ENCODE measurements at regions not wholly inside any gene's neighbourhood (a gene's known extent, or its start where the extent isn't known, plus 50 kb on each side); places are given as distances from the start of the nearest gene placed in this dataset.
A peak's percentile ranks its signal among the peaks of the same experiment; 100 is the strongest.
"Not testable (repeated sequence)": the region's sequence is repeated elsewhere in the genome, so short reads cannot be mapped to it uniquely, and the experiment has no call there.

DNA sequence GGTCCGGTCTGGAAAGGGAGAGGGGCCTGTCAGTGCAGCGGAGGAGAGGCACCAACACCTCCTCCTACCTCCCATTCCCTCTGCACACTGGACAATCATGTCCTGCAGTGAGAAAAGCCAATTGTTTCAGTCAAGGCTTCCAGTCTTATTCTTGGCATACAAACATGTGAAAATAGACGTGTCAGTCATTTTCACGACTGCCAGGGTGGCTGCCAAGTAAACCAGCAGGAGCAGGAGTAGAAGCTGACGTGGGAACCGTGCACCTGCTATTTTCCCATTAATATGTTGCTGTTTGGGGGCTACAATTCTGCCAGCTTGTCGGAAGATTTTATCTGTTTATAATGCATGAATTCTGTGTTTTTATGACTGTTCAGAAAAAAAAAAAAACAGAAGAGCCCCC is 202.3 kb downstream of the SPP2 start:
- Mint-ChIP-seq H3K4me3 (no peak overlapping the region), H3K4me1 (peaks cover 9% of the 10 kb centered on the region), H3K27me3 (peaks cover 1% of the 10 kb centered on the region), H3K9me3 (no peaks in the 10 kb centered on the region), H3K36me3 (ENCODE audit: low read depth) (no peaks in the 10 kb centered on the region), H3K27ac (no peak overlapping the region)
- DNase-seq = no peak
- intact Hi-C loops (cut with micrococcal nuclease) = no loop called here

DNA sequence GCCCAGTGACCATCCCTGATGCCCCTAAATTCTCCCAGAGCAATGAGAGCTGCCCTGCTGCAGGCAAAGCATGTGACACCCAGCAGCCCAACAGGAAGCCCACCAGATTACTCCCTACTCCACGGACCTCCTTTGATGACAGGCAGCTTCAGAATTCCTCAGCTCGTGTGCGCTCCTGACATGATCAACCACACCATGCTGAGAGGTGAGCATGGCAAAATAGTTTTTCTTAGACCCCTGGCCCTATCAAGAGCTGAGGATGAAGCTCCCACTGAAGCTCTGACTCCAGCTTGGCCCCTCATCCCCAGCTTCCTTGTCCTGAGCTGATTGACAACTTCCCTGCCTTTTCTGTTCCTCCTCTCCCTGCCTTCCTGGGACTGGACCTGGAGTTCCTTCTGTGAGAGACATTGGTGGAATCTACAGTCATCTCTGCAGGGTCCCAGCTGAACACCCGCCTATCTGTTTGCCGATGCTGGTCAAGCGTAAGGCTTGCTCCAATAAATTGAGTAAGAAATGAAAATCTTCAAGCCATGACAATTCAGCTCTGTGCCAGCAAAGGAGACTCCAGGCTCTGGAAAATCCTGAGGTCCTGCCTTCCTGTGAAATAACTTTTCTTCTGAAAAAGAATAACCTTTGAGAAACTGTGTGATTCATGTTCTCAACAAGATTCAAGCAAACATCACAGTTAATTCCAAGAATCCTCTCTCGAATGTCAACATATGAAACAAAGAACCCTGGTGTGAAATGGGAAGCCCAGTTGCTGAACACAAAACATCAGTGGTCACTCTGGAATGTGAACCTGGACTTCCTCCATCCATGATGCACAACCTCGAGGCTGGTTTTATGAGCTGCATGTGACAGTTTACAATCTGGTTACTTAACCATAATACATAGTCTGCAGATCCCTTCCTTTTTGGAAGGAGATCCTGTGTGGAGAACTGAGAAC is 201.1 kb downstream of the SPP2 start:
- Mint-ChIP-seq H3K4me3 (no peak overlapping the region), H3K4me1 (peaks cover 6% of the 10 kb centered on the region)
- intact Hi-C loops (cut with micrococcal nuclease) = no loop called here

DNA sequence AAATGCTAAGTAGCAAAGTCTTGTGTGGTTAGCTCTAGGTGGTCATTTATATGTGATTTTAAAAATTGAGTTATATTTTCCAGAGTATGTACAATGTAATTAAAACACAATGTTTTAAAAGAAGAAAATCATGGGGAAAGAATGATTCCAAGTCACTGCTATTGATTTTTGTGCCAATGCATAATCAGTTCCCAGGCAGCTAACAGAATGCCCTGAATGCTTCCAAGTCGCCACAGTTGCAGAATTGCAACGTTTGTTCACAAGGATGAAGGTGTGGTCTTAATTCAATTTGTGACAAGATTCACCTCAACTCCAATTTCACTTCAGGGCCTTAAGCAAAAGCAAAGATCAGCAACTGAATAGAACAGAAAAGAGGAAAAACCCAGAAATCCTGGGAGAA is 200.4 kb downstream of the SPP2 start:
- Mint-ChIP-seq H3K27me3 (peaks cover 1% of the 10 kb centered on the region), H3K4me1 (peaks cover 9% of the 10 kb centered on the region), H3K27ac (no peak overlapping the region), H3K9me3 (no peaks in the 10 kb centered on the region), H3K4me3 (no peak overlapping the region), H3K36me3 (ENCODE audit: low read depth) (no peaks in the 10 kb centered on the region)
- DNase-seq = no peak
- intact Hi-C loops (cut with micrococcal nuclease) = no loop called here

More for the DNA sequence above, 201.1 kb downstream of the SPP2 start:
- Mint-ChIP-seq H3K9me3 (no peaks in the 10 kb centered on the region), H3K27me3 (peaks cover 1% of the 10 kb centered on the region), H3K36me3 (ENCODE audit: low read depth) (no peaks in the 10 kb centered on the region), H3K27ac (no peak overlapping the region)
- DNase-seq = peak; percentile 41

- intact Hi-C loops (cut with micrococcal nuclease) = no loop called here
- Mint-ChIP-seq H3K9me3 (no peaks in the 10 kb centered on the region), H3K4me1 (peaks cover 5% of the 10 kb centered on the region), H3K27ac (no peak overlapping the region), H3K27me3 (peaks cover 1% of the 10 kb centered on the region), H3K4me3 (no peak overlapping the region), H3K36me3 (ENCODE audit: low read depth) (no peaks in the 10 kb centered on the region)
- peak; percentile 44 for DNase-seq
Observed at GRCh38 chr2:234249873-234250272, 199.4 kb downstream of the SPP2 start.

DNA sequence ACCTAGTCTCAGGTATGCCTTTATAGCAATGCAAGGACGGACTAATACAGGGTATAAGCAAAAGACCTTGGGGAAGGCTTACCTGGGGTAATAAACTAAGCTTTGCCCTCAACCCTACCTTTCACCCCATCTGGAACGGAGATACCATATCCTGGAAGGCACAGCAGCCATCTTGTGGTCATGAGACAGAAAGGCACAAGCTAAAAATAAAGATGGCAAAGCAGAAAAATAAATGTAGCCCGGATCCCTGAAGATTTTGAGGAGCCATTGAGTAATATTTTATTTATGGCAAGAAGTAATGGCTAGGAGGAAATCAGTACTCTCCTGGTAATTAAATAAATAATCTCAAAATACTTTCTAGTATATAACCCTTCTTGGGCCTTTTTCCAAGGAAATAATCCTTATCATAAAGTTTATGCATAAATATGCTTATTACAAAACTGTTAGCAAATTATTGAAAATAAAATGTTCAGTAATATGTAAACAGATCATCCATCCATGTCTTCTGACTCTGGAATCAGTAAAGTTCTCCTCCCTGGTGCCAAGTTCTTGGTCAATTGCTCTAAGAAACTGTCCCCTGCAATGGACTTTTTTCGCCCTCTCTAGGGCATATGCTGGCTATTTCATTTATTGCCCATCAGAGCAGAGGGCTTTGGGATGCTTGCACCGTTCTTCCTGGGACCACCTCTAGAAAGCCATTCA is 198.7 kb downstream of the SPP2 start:
- intact Hi-C loops (cut with micrococcal nuclease) = no loop called here
- H3K27ac Mint-ChIP-seq = no peak overlapping the region

GRCh38 chr2:234248213-234248710 is 197.8 kb downstream of the SPP2 start:
- DNase-seq; intact Hi-C loops (cut with micrococcal nuclease); H3K27ac Mint-ChIP-seq; H3K27me3 Mint-ChIP-seq; H3K36me3 Mint-ChIP-seq (ENCODE audit: low read depth); H3K9me3 Mint-ChIP-seq; H3K4me3 Mint-ChIP-seq; H3K4me1 Mint-ChIP-seq: not testable (repeated sequence)

More for the DNA sequence above, 198.7 kb downstream of the SPP2 start:
- DNase-seq = peak; percentile 48
- no peaks in the 10 kb centered on the region for H3K36me3 Mint-ChIP-seq (ENCODE audit: low read depth)
- peaks cover 1% of the 10 kb centered on the region for H3K27me3 Mint-ChIP-seq
- H3K4me1 Mint-ChIP-seq = peaks cover 2% of the 10 kb centered on the region
- H3K9me3 Mint-ChIP-seq = no peaks in the 10 kb centered on the region
- no peak overlapping the region for H3K4me3 Mint-ChIP-seq

GRCh38 chr2:234247453-234248180 is 197.1 kb downstream of the SPP2 start:
- Mint-ChIP-seq H3K9me3 (no peaks in the 10 kb centered on the region), H3K4me1 (peaks cover 11% of the 10 kb centered on the region), H3K27me3 (peaks cover 1% of the 10 kb centered on the region), H3K4me3 (no peak overlapping the region), H3K27ac (no peak overlapping the region), H3K36me3 (ENCODE audit: low read depth) (no peaks in the 10 kb centered on the region)
- no peak for DNase-seq
- intact Hi-C loops (cut with micrococcal nuclease) = no loop called here

- no peak overlapping the region for H3K27ac Mint-ChIP-seq
- intact Hi-C loops (cut with micrococcal nuclease) = no loop called here
- H3K36me3 Mint-ChIP-seq (ENCODE audit: low read depth) = no peaks in the 10 kb centered on the region
- peaks cover 1% of the 10 kb centered on the region for H3K27me3 Mint-ChIP-seq
- H3K4me3 Mint-ChIP-seq = no peak overlapping the region
- H3K9me3 Mint-ChIP-seq = no peaks in the 10 kb centered on the region
- no peak for DNase-seq
- H3K4me1 Mint-ChIP-seq = peaks cover 11% of the 10 kb centered on the region
Observed at GRCh38 chr2:234245945-234246344, 195.4 kb downstream of the SPP2 start.

DNA sequence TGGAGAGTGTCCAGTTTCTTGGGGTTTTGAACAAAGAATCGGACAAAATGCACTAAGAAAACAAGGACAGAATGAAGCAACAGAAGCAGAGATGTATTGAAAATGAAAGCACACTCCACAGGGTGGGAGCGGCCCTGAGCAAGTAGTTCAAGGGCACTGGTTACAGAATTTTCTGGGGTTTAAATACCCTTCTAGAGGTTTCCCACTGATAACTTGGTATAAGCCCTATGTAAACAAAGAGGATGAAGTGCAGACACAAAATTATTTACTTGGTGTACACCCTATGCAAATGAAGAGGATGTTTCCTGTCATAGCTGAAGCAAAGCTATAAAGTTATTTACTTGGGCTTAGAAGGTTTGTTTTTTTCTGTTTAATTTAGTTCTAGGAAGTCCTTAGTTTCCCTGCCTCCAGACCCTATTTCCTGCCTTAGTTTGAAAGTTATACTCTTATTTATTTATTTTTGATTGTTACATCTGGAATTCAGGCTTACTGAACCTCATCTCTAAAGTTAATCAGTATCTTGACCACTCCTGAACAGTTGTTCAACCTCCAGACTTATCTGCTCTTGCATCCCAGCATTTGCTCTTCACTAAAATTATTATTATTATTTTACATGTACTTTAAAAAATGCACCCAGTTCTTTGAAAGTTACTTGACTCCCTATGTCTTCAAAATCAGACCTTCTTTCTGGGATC is 193.5 kb downstream of the SPP2 start:
- Mint-ChIP-seq H3K4me1 (peaks cover 11% of the 10 kb centered on the region), H3K4me3 (peak overlapping the region; percentile 7), H3K27me3 (no peaks in the 10 kb centered on the region), H3K36me3 (ENCODE audit: low read depth) (no peaks in the 10 kb centered on the region), H3K9me3 (peaks cover 3% of the 10 kb centered on the region), H3K27ac (peak overlapping the region; percentile 76)
- peak; percentile 69 for DNase-seq
- intact Hi-C loops (cut with micrococcal nuclease) = no loop called here

GRCh38 chr2:234242459-234242836 is 191.9 kb downstream of the SPP2 start:
- intact Hi-C loops (cut with micrococcal nuclease) = no loop called here
- Mint-ChIP-seq H3K36me3 (ENCODE audit: low read depth) (no peaks in the 10 kb centered on the region), H3K27me3 (peaks cover 2% of the 10 kb centered on the region), H3K27ac (no peak overlapping the region), H3K4me1 (peaks cover 11% of the 10 kb centered on the region), H3K9me3 (peaks cover 6% of the 10 kb centered on the region), H3K4me3 (no peak overlapping the region)
- DNase-seq = no peak

- no peak for DNase-seq
- Mint-ChIP-seq H3K27me3 (peaks cover 2% of the 10 kb centered on the region), H3K27ac (no peak overlapping the region), H3K36me3 (ENCODE audit: low read depth) (no peaks in the 10 kb centered on the region), H3K4me1 (peaks cover 11% of the 10 kb centered on the region), H3K4me3 (no peak overlapping the region), H3K9me3 (peaks cover 6% of the 10 kb centered on the region)
- intact Hi-C loops (cut with micrococcal nuclease) = no loop called here
Observed at GRCh38 chr2:234241656-234242458, 191.4 kb downstream of the SPP2 start.

DNA sequence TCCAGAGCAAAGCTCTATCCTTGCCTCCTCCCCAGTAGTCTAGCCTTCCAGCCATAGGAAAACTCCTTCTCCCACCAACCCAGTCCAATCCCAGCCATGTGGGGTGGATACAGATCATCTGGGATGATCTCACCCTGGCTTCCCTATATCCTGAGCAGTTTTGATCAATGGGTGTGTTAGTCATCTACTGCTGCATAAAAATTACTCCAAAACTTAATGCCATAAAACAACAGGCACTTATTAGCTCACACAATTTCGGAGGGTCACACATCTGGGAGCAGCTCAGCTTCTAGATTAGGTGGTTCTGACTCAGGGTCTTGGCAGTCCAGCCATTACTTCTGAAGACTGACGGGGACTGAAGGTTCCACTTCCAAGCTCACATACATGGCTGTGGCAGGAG is 190.4 kb downstream of the SPP2 start:
- Mint-ChIP-seq H3K27ac (no peak overlapping the region), H3K4me1 (peaks cover 9% of the 10 kb centered on the region)

DNA sequence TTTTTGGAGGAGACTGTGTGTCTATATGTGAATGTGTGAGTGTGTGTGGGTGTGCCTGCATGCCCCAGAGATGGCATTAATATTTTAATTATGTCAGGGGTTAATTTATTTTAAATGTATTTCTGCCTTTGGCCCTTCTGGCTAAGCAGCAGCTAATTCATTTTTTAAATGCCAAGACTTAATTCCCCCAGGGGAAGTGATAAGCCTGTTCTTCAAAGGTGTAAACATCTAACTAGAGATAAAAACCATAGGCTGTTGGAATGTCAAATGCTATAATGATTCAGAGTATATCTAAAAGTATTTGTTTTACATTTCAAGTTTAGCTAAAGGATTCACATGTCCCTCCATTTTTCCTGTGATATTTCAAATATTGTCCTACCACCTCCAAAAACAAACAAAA is 184.7 kb downstream of the SPP2 start:
- no peak for DNase-seq
- peaks cover 4% of the 10 kb centered on the region for H3K27me3 Mint-ChIP-seq
- H3K36me3 Mint-ChIP-seq (ENCODE audit: low read depth) = no peaks in the 10 kb centered on the region
- H3K9me3 Mint-ChIP-seq = peaks cover 8% of the 10 kb centered on the region
- no peaks in the 10 kb centered on the region for H3K4me1 Mint-ChIP-seq
- no peak overlapping the region for H3K27ac Mint-ChIP-seq
- intact Hi-C loops (cut with micrococcal nuclease) = no loop called here
- no peak overlapping the region for H3K4me3 Mint-ChIP-seq

More for the DNA sequence above, 190.4 kb downstream of the SPP2 start:
- DNase-seq = no peak
- H3K9me3 Mint-ChIP-seq = peaks cover 6% of the 10 kb centered on the region
- intact Hi-C loops (cut with micrococcal nuclease) = no loop called here
- no peak overlapping the region for H3K4me3 Mint-ChIP-seq
- H3K27me3 Mint-ChIP-seq = peaks cover 3% of the 10 kb centered on the region
- no peaks in the 10 kb centered on the region for H3K36me3 Mint-ChIP-seq (ENCODE audit: low read depth)
